Putamen (tissue), 1 donor: ENCODE measurements at regions not wholly inside any gene's neighbourhood (a gene's known extent, or its start where the extent isn't known, plus 50 kb on each side); places are given as distances from the start of the nearest gene placed in this dataset.
"Not testable (repeated sequence)": the region's sequence is repeated elsewhere in the genome, so short reads cannot be mapped to it uniquely, and the experiment has no call there.

Experiments used
- DNase-seq: peaks from one replicate; pipeline ENCODE4 v3.0.0-alpha.2; 2016; ENCODE audit warnings: low spot score

DNA sequence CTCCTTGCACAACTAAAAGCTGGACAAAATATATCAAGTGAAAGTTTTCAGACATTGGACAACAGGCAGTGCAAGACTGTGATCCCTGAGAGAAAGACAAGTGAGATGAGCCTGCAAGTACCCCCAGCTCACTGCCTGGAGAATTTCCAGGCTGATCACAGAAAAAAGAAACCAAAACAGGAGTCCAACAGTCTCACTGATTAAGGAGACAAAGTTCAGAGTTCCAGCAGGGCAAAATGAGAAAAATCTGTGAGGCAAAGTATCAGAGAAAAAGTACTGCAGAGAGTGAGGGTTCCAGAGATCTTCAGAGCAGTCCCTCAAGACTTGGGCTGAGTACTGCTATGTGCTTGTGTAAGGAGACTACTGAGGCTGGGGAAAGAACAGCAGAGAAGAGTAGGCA, 56.0 kb upstream of the PRSS3 start:
- no peak for DNase-seq

GRCh38 chr9:33740075-33740474, 55.3 kb upstream of the PRSS3 start:
- no peak for DNase-seq

- not testable (repeated sequence) for DNase-seq
Observed at GRCh38 chr9:33740958-33741357, 54.4 kb upstream of the PRSS3 start.

DNA sequence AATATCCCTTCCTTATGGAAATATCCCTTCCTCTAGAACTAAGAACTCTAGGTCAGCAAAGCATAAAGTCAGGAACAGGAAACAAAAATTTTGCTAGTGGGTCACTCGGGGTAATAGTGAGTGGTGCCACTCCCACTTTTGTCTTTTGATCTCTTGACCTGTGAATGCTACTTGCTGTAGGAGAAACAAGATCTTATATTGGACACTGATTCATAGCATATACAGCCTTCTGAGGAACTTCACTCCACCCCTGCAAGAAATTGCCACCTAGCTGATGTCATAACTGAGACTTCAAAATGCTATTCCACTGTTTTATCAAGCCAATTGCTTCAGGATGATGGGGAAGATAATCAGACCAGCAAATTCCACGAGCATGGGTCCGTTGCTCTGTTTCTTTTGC, 53.3 kb upstream of the PRSS3 start:
- DNase-seq, result no peak

DNA sequence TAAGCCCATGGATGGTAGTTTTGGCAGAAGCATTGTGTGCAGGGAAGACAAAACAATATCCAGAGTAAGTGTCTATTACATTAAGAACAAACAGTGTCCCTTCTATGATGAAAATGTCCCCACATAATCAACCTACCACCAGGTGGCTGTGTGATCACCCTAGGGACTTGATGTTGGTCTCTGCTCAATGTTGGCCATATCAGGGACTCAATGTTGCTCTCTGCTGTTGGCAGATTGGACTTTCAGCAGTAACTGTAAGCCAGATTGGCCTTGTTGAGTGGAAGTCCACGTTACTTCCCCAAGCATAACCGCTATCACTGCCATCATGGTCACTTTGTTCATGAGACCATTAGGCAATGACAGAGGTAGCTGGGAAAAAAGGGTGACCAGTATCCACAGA, 52.8 kb upstream of the PRSS3 start:
- no peak for DNase-seq
